ENCODE measurements at regions not wholly inside any gene's neighbourhood (a gene's known extent, or its start where the extent isn't known, plus 50 kb on each side); places are given as distances from the start of the nearest gene placed in this dataset.
"Not testable (repeated sequence)": the region's sequence is repeated elsewhere in the genome, so short reads cannot be mapped to it uniquely, and the experiment has no call there.

DNA sequence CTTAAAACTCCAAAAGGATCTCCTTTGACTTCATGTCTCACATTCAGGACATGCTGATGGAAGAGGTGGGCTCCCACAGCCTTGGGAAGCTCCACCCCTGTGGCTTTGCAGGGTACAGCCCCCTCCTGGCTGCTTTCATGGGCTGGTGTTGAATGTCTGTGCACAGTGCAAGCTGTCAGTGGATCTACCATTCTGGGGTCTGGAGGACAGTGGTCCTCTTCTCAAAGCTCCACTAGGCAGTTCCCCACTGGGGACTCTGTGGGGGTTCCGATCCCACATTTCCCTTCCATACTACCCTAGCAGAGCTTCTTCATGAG lies 150.2 kb upstream of the FBXL17 start:
- TF ChIP-seq CTCF, POLR2A (IDR thresholded peaks at IDR 0.05): not testable (repeated sequence)

Data from lower leg skin (tissue), 3 donors.